Progenitor cell of endocrine pancreas (in vitro differentiated cells): ENCODE measurements at regions not wholly inside any gene's neighbourhood (a gene's known extent, or its start where the extent isn't known, plus 50 kb on each side); places are given as distances from the start of the nearest gene placed in this dataset.

Source experiments
- DNase-seq: peaks from one replicate; pipeline ENCODE4 v3.0.0; 2021; ENCODE audit warnings: low spot score; ENCODE audit not compliant: unreplicated experiment
- H3K27ac Mint-ChIP-seq: 2 replicates; pipeline ENCODE4 v1.8.0; 2021; ENCODE audit warnings: mild to moderate bottlenecking, moderate library complexity, mixed read lengths
- H3K27me3 Mint-ChIP-seq: 2 replicates; pipeline ENCODE4 v1.8.0; 2021; ENCODE audit warnings: mixed read lengths
- H3K36me3 Mint-ChIP-seq: 2 replicates; pipeline ENCODE4 v1.8.0; 2022; ENCODE audit warnings: mixed read lengths; ENCODE audit not compliant: insufficient read depth
- H3K4me1 Mint-ChIP-seq: 2 replicates; pipeline ENCODE4 v1.8.0; 2021; ENCODE audit warnings: low read depth, mixed read lengths
- H3K4me3 Mint-ChIP-seq: 2 replicates; pipeline ENCODE4 v1.8.0; 2021; ENCODE audit warnings: low read depth, mild to moderate bottlenecking, moderate library complexity, mixed read lengths
- H3K9me3 Mint-ChIP-seq: 2 replicates; pipeline ENCODE4 v1.8.0; 2021; ENCODE audit warnings: low read depth, mixed read lengths
- TF ChIP-seq, protein P1 (sequence below): fragments of 200-600 bp; sonication (generic); IDR thresholded peaks from one replicate; pipeline ENCODE4 v1.5.0; 2021; ENCODE audit warnings: antibody characterized with exemption, mild to moderate bottlenecking; ENCODE audit not compliant: unreplicated experiment

DNA sequence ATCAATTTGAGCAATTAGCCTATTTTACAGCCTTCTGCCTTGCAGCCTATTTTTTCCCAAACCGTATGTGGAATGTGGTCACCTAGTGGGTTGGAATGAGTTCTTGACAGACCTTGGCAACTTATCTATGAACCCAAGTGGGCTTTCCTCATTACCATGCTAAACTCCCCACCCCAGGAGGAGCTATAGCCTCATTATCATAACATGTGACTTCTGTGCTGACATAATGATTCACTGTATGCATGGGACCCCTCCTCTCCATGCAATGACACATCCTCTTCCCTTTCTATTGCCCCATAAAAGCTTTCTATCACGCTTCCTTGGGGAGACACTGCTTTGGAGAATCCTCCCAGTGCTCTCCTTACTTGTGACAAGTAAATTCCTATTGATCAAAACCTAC, 83.5 kb upstream of the FHIT start:
- Mint-ChIP-seq H3K27me3 (no peaks in the 10 kb centered on the region), H3K27ac (no peak overlapping the region), H3K4me3 (no peak overlapping the region), H3K36me3 (no peaks in the 10 kb centered on the region), H3K4me1 (no peaks in the 10 kb centered on the region), H3K9me3 (peaks cover 3% of the 10 kb centered on the region)
- TF ChIP-seq, protein P1, sequence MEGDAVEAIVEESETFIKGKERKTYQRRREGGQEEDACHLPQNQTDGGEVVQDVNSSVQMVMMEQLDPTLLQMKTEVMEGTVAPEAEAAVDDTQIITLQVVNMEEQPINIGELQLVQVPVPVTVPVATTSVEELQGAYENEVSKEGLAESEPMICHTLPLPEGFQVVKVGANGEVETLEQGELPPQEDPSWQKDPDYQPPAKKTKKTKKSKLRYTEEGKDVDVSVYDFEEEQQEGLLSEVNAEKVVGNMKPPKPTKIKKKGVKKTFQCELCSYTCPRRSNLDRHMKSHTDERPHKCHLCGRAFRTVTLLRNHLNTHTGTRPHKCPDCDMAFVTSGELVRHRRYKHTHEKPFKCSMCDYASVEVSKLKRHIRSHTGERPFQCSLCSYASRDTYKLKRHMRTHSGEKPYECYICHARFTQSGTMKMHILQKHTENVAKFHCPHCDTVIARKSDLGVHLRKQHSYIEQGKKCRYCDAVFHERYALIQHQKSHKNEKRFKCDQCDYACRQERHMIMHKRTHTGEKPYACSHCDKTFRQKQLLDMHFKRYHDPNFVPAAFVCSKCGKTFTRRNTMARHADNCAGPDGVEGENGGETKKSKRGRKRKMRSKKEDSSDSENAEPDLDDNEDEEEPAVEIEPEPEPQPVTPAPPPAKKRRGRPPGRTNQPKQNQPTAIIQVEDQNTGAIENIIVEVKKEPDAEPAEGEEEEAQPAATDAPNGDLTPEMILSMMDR = no peak
- DNase-seq = no peak

DNA sequence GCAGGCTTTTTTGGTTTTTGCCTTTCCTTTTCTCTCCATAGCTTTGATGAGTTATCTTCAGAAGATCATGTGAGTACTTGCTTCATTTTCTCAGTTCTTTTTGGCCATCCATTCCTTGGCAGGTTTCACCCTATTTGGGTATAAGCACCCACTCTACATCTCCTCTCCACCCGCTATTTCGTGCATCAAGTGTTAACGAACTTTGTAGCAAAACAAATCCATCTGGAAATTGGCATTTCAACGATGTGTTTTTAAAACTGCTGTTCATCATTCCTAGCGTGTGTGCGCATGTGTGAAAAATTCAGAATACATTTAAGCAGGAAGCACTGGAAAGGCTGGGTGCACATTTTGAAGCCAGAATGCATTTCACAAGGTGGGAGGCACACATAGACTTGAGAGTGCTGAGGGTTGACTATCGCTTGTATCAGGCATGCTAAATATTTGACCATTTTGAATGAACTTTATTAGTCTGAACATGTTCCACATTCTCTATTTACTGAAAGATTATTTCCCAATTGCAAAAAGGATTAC, 89.7 kb upstream of the FHIT start:
- H3K27me3 Mint-ChIP-seq = no peaks in the 10 kb centered on the region
- no peaks in the 10 kb centered on the region for H3K9me3 Mint-ChIP-seq
- no peaks in the 10 kb centered on the region for H3K36me3 Mint-ChIP-seq
- no peak overlapping the region for H3K4me3 Mint-ChIP-seq
- no peaks in the 10 kb centered on the region for H3K4me1 Mint-ChIP-seq
- no peak for DNase-seq
- H3K27ac Mint-ChIP-seq = no peak overlapping the region
- TF ChIP-seq, protein P1 = no peak

DNA sequence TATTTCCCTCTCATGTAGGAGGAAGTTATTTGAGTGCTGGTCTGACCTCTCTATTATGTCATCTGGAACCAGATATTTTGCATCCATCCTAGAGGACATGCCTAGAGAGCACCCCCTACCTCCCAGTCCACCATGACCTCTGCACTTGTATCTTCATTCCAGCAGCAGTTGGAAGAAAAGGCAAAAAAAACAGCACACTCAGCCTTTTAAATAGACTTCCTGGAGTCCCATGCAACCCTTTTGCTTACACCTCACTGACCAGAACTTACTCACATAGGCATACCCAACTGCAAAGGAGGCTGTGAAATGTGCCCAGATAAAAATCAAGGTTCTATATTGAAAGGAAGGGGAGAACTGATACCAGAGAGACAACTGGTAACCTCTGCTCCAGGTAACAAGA, 92.3 kb upstream of the FHIT start:
- H3K9me3 Mint-ChIP-seq = no peaks in the 10 kb centered on the region
- no peaks in the 10 kb centered on the region for H3K4me1 Mint-ChIP-seq
- no peak overlapping the region for H3K27ac Mint-ChIP-seq
- no peak for DNase-seq
- no peak overlapping the region for H3K4me3 Mint-ChIP-seq
- TF ChIP-seq, protein P1 = no peak
- H3K27me3 Mint-ChIP-seq = no peaks in the 10 kb centered on the region
- no peaks in the 10 kb centered on the region for H3K36me3 Mint-ChIP-seq

DNA sequence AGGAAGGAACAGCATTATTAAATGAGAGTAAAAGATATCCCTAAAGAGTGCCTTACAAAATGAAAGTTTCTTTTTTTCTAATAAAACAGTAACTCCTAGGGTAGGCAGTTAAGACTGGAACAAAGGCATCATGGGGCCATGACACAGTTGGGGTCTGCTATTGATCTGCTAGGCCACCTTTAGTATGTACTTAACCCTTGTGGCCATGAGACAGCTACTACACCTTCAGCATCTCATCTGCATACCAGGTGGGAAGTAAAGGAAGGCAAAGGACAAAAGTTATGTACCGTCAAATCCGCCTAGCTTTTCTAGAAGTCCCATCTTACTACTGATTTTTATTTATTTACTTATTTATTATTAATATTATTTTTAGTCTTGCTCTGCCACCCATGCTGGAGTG, 93.8 kb upstream of the FHIT start:
- Mint-ChIP-seq H3K4me1 (peaks cover 5% of the 10 kb centered on the region), H3K27ac (no peak overlapping the region), H3K27me3 (no peaks in the 10 kb centered on the region), H3K9me3 (no peaks in the 10 kb centered on the region), H3K4me3 (no peak overlapping the region), H3K36me3 (no peaks in the 10 kb centered on the region)
- DNase-seq = no peak
- TF ChIP-seq, protein P1 = no peak

GRCh38 chr3:61347981-61348380, 96.7 kb upstream of the FHIT start:
- H3K27ac Mint-ChIP-seq = no peak overlapping the region
- H3K27me3 Mint-ChIP-seq = no peaks in the 10 kb centered on the region
- no peaks in the 10 kb centered on the region for H3K9me3 Mint-ChIP-seq
- no peak for DNase-seq
- TF ChIP-seq, protein P1 = no peak
- no peaks in the 10 kb centered on the region for H3K36me3 Mint-ChIP-seq
- peaks cover 5% of the 10 kb centered on the region for H3K4me1 Mint-ChIP-seq
- H3K4me3 Mint-ChIP-seq = no peak overlapping the region
